Body of pancreas (tissue), 4 donors: ENCODE measurements at regions not wholly inside any gene's neighbourhood (a gene's known extent, or its start where the extent isn't known, plus 50 kb on each side); places are given as distances from the start of the nearest gene placed in this dataset.

Source experiments
- CTCF ChIP-seq, 7 experiments: fragments of 450-650 bp in 4 of 7; fragments of 200-600 bp in 3 of 7; sonication (generic) in 3 of 7; IDR thresholded peaks; one replicate each; pipeline ENCODE4 v1.5.1; 2016 to 2019; ENCODE audit warnings: antibody characterized with exemption in 7 of 7
- POLR2A ChIP-seq, 3 donors: fragments of 450-650 bp; IDR thresholded peaks; one replicate each; pipeline ENCODE4 v1.6.1; 2016; ENCODE audit warnings: antibody characterized with exemption in 3 of 3, mild to moderate bottlenecking in 2 of 3

- TF ChIP-seq CTCF (IDR thresholded peaks at IDR 0.05) (no peak), POLR2A (IDR thresholded peaks at IDR 0.05) (no peak)
These were observed 59.7 kb upstream of the NEURL1B start for GRCh38 chr5:172581315-172581714.
